HEK293 (cell line): ENCODE measurements at regions not wholly inside any gene's neighbourhood (a gene's known extent, or its start where the extent isn't known, plus 50 kb on each side); places are given as distances from the start of the nearest gene placed in this dataset.

Experiments used
- CTCF ChIA-PET: fragments of 350-600 bp; formaldehyde crosslinking; extraction: SDS; loops from one replicate; lab custom pipeline; 2021; ENCODE audit warnings: antibody characterized with exemption; lab: Yijun Ruan, JAX
- POLR2A ChIA-PET: fragments of 300-600 bp; formaldehyde crosslinking; extraction: SDS; loops from one replicate; lab custom pipeline; 2020; ENCODE audit warnings: antibody characterized with exemption, inconsistent platforms; lab: Yijun Ruan, JAX
- H3K27ac ChIP-seq: fragments of 200-500 bp; sonication (Bioruptor generic); 2 replicates; pipeline ENCODE4 v1.5.1; 2014; ENCODE audit warnings: low read depth, low read length, control low read depth, inconsistent platforms; ENCODE audit errors: extremely low read depth
- H3K36me3 ChIP-seq, 2 experiments: fragments of 200-500 bp in 1 of 2; sonication (Bioruptor generic) in 1 of 2; 1 replicate in 1 of 2; 2 replicates in 1 of 2; pipeline ENCODE4 v1.5.1; 2014 to 2017; ENCODE audit warnings: inconsistent platforms in 2 of 2, low read length in 2 of 2; ENCODE audit not compliant: control insufficient read depth in 2 of 2, insufficient read depth in 1 of 2
- H3K4me1 ChIP-seq: fragments of 200-500 bp; sonication (Bioruptor generic); 2 replicates; pipeline ENCODE4 v1.5.1; 2014; ENCODE audit warnings: mild to moderate bottlenecking, low read length, inconsistent platforms; ENCODE audit not compliant: control insufficient read depth, insufficient read depth
- H3K4me3 ChIP-seq: 2 replicates; pipeline ENCODE4 v1.5.1; 2011; ENCODE audit warnings: low read depth, mild to moderate bottlenecking, control low read depth, low read length, moderate library complexity
- H3K9me3 ChIP-seq: fragments of 200-500 bp; sonication (Bioruptor generic); 2 replicates; pipeline ENCODE4 v1.5.1; 2014; ENCODE audit warnings: low read depth, low read length, inconsistent platforms; ENCODE audit not compliant: control insufficient read depth, insufficient read depth
- KLF9 ChIP-seq: fragments of 450-650 bp; formaldehyde crosslinking; IDR thresholded peaks from 2 replicates; pipeline ENCODE4 v1.5.1; 2016; ENCODE audit warnings: missing biosample characterization, missing genetic modification characterization, low read depth
- SP7 ChIP-seq: fragments of 450-650 bp; formaldehyde crosslinking; IDR thresholded peaks from 2 replicates; pipeline ENCODE4 v1.5.1; 2016; ENCODE audit warnings: missing biosample characterization, missing genetic modification characterization
- ZBTB48 ChIP-seq: fragments of 450-650 bp; formaldehyde crosslinking; IDR thresholded peaks from 2 replicates; pipeline ENCODE4 v1.5.1; 2016; ENCODE audit warnings: missing biosample characterization, missing genetic modification characterization
- ZFP41 ChIP-seq: fragments of 450-650 bp; formaldehyde crosslinking; IDR thresholded peaks from 2 replicates; pipeline ENCODE4 v1.5.1; 2016; ENCODE audit warnings: missing biosample characterization, missing genetic modification characterization, borderline replicate concordance
- ZNF16 ChIP-seq: fragments of 450-650 bp; formaldehyde crosslinking; IDR thresholded peaks from 2 replicates; pipeline ENCODE4 v1.5.1; 2016; ENCODE audit warnings: low read depth, missing biosample characterization, missing genetic modification characterization
- ZNF202 ChIP-seq: fragments of 450-650 bp; formaldehyde crosslinking; IDR thresholded peaks from 2 replicates; pipeline ENCODE4 v1.5.1; 2016; ENCODE audit warnings: missing biosample characterization, missing genetic modification characterization, borderline replicate concordance
- ZNF350 ChIP-seq: fragments of 450-650 bp; formaldehyde crosslinking; IDR thresholded peaks from 2 replicates; pipeline ENCODE4 v1.5.0; 2017; ENCODE audit warnings: missing biosample characterization, mild to moderate bottlenecking, missing genetic modification characterization
- ZNF423 ChIP-seq: fragments of 450-650 bp; formaldehyde crosslinking; IDR thresholded peaks from 2 replicates; pipeline ENCODE4 v1.5.1; 2016; ENCODE audit warnings: missing biosample characterization, missing genetic modification characterization
- ZNF529 ChIP-seq: fragments of 450-650 bp; formaldehyde crosslinking; IDR thresholded peaks from 2 replicates; pipeline ENCODE4 v1.5.1; 2017; ENCODE audit warnings: missing genetic modification characterization, missing biosample characterization; ENCODE audit not compliant: insufficient replicate concordance
- ZNF560 ChIP-seq: fragments of 450-650 bp; formaldehyde crosslinking; IDR thresholded peaks from 2 replicates; pipeline ENCODE4 v1.5.1; 2017; ENCODE audit warnings: missing biosample characterization, missing genetic modification characterization, borderline replicate concordance
- ZNF561 ChIP-seq: fragments of 450-650 bp; IDR thresholded peaks from 2 replicates; pipeline ENCODE4 v1.5.1; 2018; ENCODE audit warnings: missing biosample characterization, missing genetic modification characterization, borderline replicate concordance
- ZNF664 ChIP-seq: fragments of 450-650 bp; formaldehyde crosslinking; IDR thresholded peaks from 2 replicates; pipeline ENCODE4 v1.5.1; 2016; ENCODE audit warnings: missing biosample characterization, missing genetic modification characterization
- ZNF670 ChIP-seq: fragments of 450-650 bp; formaldehyde crosslinking; IDR thresholded peaks from 2 replicates; pipeline ENCODE4 v1.5.1; 2016; ENCODE audit warnings: missing biosample characterization, missing genetic modification characterization, low read depth
- ZNF677 ChIP-seq: fragments of 450-650 bp; IDR thresholded peaks from 2 replicates; pipeline ENCODE4 v1.5.0; 2018; ENCODE audit warnings: missing biosample characterization, mild to moderate bottlenecking, missing genetic modification characterization, moderate library complexity
- ZNF777 ChIP-seq: fragments of 450-650 bp; formaldehyde crosslinking; IDR thresholded peaks from 2 replicates; pipeline ENCODE4 v1.5.1; 2017; ENCODE audit warnings: missing biosample characterization, missing genetic modification characterization, borderline replicate concordance
- TF ChIP-seq, protein P1 (sequence below): fragments of 450-650 bp; formaldehyde crosslinking; IDR thresholded peaks from 2 replicates; pipeline ENCODE4 v1.5.1; 2016; ENCODE audit warnings: missing biosample characterization, missing genetic modification characterization
- TF ChIP-seq, protein P2 (sequence below): sonication (generic); formaldehyde crosslinking; IDR thresholded peaks from 2 replicates; pipeline ENCODE4 v1.8.1; 2022; ENCODE audit warnings: mild to moderate bottlenecking, moderate library complexity, missing genetic modification reagents
- TF ChIP-seq, protein P3 (sequence below): fragments of 450-650 bp; formaldehyde crosslinking; IDR thresholded peaks from 2 replicates; pipeline ENCODE4 v1.5.1; 2016; ENCODE audit warnings: missing biosample characterization, missing genetic modification characterization
- TF ChIP-seq, protein P4 (sequence below): fragments of 450-650 bp; IDR thresholded peaks from 2 replicates; pipeline ENCODE4 v1.5.1; 2018; ENCODE audit warnings: missing biosample characterization, missing genetic modification characterization
- TF ChIP-seq, protein P5 (sequence below): fragments of 450-650 bp; formaldehyde crosslinking; IDR thresholded peaks from 2 replicates; pipeline ENCODE4 v1.5.1; 2017; ENCODE audit warnings: missing biosample characterization, missing genetic modification characterization
- TF ChIP-seq, protein P6 (sequence below): fragments of 450-650 bp; formaldehyde crosslinking; IDR thresholded peaks from 2 replicates; pipeline ENCODE4 v1.5.1; 2016; ENCODE audit warnings: missing biosample characterization, missing genetic modification characterization

DNA sequence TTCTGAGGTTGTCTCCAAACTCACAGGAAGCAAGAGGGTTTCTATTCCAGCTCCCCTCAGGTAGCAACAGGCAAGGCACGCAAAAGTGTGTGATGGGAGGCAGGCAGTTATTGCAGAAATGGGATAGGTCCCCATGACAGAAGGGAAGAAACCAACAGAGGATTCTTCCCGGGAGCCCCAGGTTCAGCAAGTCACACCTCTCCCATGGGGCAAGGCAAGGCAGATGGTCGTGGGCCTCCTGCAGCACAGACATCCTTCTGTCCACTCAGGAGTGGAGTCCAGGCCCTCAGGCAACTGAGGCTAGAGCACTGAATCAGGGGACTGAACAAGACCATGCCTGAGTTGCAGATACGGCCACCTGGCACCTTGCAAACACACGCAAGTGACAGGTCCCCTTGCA lies 424.9 kb upstream of the IRX4 start:
- ChIA-PET CTCF (interaction anchor here (0.6 kb wide), 1 partner anchor 528 kb away, joined by 5 read pairs; no protein-coding TSS in a partner anchor), POLR2A (no interaction called here)
- Histone ChIP-seq H3K27ac (no peak overlapping the region), H3K9me3 (no peaks in the 10 kb centered on the region), H3K36me3 (no peaks in the 10 kb centered on the region), H3K4me3 (no peak overlapping the region), H3K4me1 (no peaks in the 10 kb centered on the region)
- TF ChIP-seq ZFP41 (tag by site-specific recombination) = no peak

DNA sequence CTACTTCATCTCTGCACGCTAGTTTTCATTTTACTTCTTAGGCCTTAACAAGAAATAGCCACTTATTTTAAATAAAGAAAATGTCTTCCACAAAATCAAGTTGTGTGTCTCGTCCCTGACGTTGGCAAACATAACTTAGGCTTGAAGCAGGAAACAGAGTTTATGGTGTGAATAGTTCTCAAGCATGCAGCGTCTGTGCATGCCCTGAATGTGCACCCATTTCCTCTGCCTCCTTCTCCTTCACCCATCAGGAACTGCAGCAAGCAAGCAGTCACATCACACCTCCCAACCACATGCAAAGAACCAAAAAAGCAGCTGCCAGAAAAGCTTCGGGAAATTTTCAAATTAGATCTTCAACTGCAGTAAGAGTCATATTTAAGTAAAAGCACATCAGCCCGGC lies 424.0 kb upstream of the IRX4 start:
- POLR2A ChIA-PET = no interaction called here
- H3K9me3 ChIP-seq = no peaks in the 10 kb centered on the region
- H3K36me3 ChIP-seq = no peaks in the 10 kb centered on the region
- no peak overlapping the region for H3K4me3 ChIP-seq
- no peak overlapping the region for H3K27ac ChIP-seq
- no peaks in the 10 kb centered on the region for H3K4me1 ChIP-seq
- TF ChIP-seq, protein P1, sequence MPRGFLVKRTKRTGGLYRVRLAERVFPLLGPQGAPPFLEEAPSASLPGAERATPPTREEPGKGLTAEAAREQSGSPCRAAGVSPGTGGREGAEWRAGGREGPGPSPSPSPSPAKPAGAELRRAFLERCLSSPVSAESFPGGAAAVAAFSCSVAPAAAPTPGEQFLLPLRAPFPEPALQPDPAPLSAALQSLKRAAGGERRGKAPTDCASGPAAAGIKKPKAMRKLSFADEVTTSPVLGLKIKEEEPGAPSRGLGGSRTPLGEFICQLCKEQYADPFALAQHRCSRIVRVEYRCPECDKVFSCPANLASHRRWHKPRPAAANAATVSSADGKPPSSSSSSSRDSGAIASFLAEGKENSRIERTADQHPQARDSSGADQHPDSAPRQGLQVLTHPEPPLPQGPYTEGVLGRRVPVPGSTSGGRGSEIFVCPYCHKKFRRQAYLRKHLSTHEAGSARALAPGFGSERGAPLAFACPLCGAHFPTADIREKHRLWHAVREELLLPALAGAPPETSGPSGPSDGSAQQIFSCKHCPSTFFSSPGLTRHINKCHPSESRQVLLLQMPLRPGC = no peak
- TF ChIP-seq SP7 (tag by site-specific recombination) (no peak), ZNF560 (tag by site-specific recombination) (no peak), ZNF423 (no peak), ZBTB48 (tag by site-specific recombination) (no peak), ZNF529 (no peak), ZNF670 (no peak)
- CTCF ChIA-PET = no interaction called here

DNA sequence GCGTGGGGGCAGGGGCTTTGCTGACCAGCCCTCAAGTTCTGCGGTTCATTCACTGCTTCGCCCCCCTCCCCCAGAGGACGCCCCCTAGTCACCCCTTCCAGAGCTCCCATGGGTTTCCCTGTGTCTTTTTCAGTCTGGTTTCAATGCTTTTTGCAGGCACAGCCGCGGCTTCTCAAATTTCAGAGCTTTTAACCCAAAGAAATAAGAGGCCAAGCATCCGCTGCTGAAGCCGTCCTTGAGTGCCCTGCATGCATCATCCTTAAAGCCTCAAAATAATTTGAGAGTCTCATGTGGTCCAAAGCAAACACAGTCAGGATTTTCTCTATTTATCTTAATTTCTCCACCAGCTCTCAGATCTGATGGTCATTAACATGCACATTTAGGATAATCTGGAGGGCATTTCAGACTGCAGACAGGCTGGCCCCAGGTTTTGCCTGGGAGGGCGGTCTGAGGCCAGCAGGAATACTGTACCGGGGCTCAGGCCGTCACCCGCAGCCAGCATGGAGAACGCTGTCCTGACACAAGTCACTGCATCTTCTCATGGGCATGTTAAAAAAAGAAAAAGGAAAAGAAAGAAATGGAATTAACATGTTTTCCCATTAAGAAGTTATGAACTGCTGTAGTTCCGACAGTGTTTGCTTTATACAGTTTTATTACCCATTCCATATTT lies 420.8 kb upstream of the IRX4 start:
- H3K9me3 ChIP-seq = no peaks in the 10 kb centered on the region
- no peaks in the 10 kb centered on the region for H3K36me3 ChIP-seq
- no peaks in the 10 kb centered on the region for H3K4me1 ChIP-seq
- ChIA-PET POLR2A (interaction anchor here (0.9 kb wide), 1 partner anchor 55 kb away, joined by 3 read pairs; no protein-coding TSS in a partner anchor), CTCF (no interaction called here)
- no peak for TF ChIP-seq ZNF677 (tag by site-specific recombination)
- TF ChIP-seq, protein P2, sequence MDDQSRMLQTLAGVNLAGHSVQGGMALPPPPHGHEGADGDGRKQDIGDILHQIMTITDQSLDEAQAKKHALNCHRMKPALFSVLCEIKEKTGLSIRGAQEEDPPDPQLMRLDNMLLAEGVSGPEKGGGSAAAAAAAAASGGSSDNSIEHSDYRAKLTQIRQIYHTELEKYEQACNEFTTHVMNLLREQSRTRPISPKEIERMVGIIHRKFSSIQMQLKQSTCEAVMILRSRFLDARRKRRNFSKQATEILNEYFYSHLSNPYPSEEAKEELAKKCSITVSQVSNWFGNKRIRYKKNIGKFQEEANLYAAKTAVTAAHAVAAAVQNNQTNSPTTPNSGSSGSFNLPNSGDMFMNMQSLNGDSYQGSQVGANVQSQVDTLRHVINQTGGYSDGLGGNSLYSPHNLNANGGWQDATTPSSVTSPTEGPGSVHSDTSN (CRISPR knock-in tag) = no peak
- TF ChIP-seq, protein P3, sequence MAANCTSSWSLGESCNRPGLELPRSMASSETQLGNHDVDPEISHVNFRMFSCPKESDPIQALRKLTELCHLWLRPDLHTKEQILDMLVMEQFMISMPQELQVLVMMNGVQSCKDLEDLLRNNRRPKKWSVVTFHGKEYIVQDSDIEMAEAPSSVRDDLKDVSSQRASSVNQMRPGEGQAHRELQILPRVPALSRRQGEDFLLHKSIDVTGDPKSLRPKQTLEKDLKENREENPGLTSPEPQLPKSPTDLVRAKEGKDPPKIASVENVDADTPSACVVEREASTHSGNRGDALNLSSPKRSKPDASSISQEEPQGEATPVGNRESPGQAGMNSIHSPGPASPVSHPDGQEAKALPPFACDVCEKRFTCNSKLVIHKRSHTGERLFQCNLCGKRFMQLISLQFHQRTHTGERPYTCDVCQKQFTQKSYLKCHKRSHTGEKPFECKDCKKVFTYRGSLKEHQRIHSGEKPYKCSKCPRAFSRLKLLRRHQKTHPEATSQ (tag by site-specific recombination) = no peak
- no peak for TF ChIP-seq ZNF202 (tag by site-specific recombination)
- TF ChIP-seq ZNF560 (tag by site-specific recombination) = no peak
- TF ChIP-seq KLF9 (tag by site-specific recombination) = no peak
- TF ChIP-seq, protein P4, sequence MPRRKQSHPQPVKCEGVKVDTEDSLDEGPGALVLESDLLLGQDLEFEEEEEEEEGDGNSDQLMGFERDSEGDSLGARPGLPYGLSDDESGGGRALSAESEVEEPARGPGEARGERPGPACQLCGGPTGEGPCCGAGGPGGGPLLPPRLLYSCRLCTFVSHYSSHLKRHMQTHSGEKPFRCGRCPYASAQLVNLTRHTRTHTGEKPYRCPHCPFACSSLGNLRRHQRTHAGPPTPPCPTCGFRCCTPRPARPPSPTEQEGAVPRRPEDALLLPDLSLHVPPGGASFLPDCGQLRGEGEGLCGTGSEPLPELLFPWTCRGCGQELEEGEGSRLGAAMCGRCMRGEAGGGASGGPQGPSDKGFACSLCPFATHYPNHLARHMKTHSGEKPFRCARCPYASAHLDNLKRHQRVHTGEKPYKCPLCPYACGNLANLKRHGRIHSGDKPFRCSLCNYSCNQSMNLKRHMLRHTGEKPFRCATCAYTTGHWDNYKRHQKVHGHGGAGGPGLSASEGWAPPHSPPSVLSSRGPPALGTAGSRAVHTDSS (tag by site-specific recombination) = no peak
- TF ChIP-seq ZNF777 (tag by site-specific recombination) = no peak
- TF ChIP-seq ZNF350 (tag by site-specific recombination) = no peak
- no peak for TF ChIP-seq ZNF664 (tag by site-specific recombination)
- TF ChIP-seq, protein P5, sequence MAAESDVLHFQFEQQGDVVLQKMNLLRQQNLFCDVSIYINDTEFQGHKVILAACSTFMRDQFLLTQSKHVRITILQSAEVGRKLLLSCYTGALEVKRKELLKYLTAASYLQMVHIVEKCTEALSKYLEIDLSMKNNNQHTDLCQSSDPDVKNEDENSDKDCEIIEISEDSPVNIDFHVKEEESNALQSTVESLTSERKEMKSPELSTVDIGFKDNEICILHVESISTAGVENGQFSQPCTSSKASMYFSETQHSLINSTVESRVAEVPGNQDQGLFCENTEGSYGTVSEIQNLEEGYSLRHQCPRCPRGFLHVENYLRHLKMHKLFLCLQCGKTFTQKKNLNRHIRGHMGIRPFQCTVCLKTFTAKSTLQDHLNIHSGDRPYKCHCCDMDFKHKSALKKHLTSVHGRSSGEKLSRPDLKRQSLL (tag by site-specific recombination) = no peak
- TF ChIP-seq ZNF16 (tag by site-specific recombination) = no peak
- TF ChIP-seq, protein P6, sequence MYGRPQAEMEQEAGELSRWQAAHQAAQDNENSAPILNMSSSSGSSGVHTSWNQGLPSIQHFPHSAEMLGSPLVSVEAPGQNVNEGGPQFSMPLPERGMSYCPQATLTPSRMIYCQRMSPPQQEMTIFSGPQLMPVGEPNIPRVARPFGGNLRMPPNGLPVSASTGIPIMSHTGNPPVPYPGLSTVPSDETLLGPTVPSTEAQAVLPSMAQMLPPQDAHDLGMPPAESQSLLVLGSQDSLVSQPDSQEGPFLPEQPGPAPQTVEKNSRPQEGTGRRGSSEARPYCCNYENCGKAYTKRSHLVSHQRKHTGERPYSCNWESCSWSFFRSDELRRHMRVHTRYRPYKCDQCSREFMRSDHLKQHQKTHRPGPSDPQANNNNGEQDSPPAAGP = no peak
- TF ChIP-seq ZNF561 (tag by site-specific recombination) = no peak
- H3K4me3 ChIP-seq = no peak overlapping the region
- no peak overlapping the region for H3K27ac ChIP-seq
